IPS DF 4.7 (cell line): ENCODE measurements at regions not wholly inside any gene's neighbourhood (a gene's known extent, or its start where the extent isn't known, plus 50 kb on each side); places are given as distances from the start of the nearest gene placed in this dataset.

ENCODE experiments used
- DNase-seq: peaks from one replicate; pipeline ENCODE4 v3.0.0-alpha.2; 2013; ENCODE audit warnings: low spot score; ENCODE audit errors: extremely low read depth

DNA sequence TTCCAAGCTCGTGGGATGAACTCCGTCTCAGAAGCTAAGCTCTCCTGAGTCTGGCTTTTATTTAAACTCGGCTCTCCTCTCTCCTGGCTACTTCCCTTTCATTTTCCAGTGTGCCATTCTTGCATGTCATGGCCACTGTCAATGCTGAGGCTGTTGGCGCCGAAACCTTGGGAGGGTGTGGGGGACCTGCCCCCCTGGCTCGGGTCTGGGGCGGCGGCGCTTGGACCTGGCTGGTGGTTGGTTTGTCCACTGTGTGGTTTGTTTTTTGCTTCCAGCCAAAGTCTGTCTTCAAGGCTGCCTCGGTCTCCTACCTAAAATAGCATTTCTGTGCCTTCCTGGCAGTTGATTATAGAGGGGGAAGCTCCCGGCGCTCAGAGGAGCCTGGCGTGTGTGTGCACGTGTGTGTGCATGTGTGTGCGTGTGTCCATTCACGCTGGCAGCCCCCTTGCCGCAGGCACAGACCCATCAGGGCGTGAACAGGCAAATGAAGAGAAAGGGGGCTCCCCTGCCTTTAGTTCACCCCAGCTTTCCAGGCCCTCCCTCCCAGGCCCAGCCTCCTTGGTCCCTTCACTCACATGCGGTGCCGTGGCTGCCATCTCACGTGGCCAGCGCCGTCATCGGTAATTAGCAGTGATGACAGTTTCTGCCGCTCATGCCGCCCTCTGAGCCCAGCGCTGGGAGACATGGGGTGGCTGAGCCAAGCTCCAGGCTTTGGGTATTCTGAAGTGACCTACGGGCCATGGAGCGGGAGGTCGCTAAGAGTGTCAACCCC is 179.9 kb downstream of the SEC14L1 start:
- no peak for DNase-seq

DNA sequence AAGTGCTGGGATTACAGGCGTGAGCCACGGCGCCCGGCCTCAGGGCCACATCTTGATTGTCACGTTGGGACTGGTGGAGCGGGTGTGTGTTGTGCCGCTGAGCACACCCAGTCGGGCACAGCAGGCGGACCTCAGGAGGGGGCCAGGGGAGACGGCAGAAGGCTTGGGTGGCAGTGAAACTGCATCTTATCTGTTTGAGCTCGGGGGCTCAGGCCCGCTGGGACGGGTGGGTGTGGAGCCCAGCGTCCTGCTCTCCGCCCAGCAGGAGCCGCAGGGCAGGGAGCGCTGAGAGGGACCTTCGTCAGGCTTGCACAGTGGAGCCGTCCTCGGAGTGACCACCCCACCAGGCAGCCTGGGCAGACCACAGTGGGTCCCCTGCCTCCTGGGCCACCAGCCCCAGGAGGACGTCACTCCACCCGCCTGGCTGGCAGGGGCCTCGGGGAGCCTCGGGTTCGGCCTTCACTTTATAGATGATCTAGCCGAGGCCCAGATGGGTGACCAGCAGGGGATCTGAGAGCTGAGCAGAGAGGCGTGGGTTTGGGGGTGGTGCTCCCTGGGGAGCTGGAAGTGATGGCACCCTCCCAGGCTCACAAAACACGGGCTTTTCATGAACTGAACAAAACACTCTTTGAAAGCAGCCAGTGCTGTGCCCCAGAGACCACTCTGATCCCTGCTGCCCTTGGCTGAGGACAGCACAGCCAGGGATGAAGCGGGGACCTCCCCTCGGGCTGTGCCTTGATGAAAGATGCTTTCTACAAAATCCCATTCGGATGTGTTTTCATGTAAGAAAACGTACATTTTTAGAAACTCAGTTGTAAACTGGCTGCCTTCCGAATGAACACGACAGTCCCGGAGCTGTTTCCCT is 181.1 kb downstream of the SEC14L1 start:
- no peak for DNase-seq

DNA sequence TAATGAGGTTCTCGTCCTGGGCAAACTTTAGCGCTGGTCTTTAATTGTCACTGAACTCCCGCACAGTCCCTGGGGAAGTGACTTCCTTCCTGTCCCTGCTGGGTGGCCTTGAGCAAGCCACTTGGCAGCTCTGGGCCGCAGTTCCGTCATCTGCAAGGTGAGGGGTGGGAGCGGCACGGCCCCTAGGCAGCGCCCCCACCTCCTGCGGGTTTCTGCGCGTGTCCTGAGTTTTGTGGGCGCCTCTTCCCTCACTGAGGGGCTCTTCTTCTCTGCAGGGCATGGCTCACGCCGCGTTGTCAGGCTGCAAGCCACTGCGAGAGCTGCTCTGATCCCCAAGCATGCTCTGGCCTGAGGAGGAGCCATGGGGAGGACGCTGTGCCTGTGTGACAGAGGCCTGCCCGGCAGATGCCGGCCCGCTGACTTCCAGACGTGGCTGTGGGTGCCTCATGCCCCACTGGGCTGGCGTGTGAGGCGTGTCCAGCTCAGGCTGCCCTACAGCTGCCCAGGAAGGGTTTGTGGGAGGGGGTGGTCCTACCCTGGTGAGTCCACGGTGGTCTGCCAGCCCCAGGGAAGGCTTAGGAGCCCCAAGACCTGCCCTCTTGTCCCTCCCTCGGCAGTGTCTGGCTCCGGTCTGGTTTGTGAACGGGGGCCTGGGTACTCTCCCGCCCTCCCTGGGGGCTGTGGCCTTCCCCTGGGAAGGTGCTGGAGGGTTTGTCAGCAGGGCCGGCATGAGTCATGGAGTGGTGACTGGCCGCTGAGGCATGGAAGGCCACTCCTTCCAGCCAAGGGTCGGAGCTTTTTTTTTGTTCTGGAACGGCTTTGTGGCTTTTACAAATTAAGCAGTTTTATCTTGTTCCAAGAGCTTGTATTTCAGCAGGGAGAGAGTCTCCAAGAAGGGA is 182.0 kb downstream of the SEC14L1 start:
- no peak for DNase-seq

DNA sequence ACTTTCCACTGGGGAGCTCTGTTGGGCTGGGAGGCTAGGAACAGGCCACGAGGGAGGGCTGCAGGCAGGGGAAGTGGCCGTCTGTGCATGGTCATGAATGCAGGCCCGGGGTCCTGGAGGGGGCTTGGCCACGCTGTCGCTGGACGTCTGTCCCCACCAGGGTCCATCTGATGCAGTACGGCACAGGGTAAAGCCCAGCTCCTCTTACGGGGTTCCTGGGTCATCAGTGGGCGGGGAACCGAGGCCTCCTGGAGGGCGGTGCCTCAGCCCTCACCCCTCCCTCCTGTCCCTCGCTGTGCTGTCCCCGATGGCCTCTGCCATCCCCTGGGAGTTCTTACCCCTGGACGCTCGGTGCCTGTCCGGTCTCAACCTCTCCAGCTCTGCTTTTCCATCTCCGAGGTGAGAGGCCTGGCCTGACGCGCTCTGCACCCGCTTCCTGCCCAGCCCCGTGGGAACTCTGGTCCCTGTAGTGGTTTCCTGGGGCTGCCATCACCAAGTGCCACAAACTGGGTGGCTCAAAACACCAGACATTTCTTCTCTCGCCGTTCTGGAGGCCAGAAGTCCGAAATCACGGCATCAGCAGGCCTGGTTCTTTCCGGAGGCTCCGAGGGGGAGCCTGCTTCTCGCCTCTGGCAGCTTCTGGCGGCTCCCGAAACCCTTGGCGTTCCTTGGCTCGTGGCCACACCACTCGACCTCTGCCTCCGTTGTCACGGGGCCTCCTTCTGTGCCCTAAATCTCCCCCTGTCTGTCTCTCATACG is 182.8 kb downstream of the SEC14L1 start:
- DNase-seq, result no peak

DNA sequence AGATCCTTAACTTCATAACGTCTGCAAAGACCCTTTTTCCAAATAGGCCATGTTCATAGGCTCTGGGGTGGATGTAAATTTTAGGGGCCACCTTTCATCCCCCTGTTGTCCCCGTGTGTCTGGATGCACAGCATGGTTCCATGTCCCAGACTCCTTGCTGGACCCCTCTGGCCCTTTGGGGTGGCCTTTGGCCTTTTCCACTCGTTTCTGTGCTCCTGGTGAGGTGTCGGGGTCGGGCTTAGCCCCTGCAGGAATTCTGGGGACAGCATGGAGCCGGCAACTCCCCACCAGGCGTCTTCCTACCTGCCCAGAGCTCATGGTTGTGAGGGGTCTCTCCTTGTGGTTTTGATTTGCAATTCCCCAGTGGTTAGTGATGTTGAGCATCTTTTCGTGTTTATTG is 183.5 kb downstream of the SEC14L1 start:
- DNase-seq, result no peak

DNA sequence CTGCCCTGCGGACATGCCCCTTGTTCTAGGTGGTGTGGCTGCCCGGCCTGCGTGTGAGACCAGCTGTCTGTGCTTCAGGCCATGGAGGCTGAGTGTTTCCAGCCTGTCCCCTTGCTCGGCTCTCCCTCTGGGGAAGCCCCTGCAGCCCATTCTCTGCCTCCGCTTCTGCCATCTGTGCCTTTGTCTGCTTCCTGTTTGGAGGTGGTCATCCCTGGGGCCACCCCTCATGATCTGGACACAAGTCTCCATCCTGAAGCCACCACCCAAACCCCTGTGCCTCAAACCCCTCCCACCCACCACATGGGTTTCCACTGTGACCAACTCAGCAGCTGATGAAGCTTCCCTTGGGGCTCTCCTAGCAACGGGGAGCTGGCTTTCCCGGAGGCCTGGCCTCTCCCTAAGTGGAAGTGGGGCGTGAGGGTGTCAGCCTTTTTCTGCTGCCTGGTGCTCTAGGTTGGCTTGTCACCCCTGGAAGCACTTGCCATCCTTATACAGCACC is 184.9 kb downstream of the SEC14L1 start:
- DNase-seq, result no peak

DNA sequence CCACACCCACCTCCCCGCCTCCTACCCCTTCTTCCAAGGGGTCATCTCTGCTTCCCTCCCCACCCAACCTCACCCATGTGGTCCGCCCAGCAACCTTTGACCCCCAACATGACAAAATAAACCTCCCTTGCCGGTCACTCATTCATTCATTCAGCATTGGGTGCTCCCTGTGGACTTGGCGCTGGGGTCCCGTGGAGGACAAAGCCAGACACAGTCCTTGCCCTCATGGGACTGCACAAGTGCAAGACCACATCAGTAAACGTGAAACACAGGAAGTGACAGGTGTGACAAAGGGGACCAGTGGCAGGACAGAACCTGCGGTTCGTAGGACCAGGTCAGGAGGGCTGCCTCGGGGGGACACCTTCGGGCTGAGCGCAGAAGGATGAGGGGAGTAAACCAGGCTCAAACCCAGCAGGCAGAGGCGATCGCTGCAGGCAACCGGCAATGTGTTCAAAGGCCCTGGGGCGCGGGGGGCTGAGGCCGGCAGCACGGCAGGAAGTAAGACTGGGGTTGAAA is 185.4 kb downstream of the SEC14L1 start:
- no peak for DNase-seq

DNA sequence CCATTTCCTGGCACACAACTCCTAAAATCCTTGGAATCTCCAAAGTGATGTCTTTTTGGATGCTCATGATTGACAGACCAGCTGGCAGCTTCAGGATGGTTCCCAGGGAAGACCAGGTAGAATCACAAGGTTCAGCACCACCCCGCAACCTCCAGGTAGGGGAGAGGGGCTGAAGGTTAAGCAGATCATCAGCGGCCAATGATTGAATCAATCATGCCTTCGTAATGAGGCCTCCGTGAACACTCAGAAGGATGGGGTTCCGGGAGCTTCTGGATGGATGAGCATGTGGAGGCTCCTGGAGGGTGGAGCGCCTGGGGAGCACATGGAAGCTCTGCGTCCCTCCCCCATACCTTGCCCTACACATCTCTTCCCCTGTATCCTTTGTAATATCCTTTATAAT is 185.9 kb downstream of the SEC14L1 start:
- no peak for DNase-seq

DNA sequence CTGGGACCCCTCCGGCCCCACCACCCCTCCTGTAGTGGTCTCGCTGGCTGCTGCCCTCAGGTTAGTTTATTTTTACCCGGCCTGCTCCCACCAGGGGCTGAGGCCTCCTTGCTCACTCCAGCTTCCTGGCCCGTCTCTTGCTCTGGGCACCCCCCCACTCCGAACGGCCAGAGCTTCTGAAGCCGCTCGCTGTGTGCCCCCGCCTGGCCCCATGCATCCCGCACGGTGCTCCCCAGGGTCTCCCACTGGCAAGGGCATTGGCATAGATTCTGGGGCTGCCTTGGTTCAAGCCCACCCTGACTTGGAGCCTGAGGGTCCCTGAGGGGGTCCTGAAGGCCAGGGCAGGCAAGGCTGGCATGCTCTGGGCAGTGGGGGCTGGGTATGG is 186.4 kb downstream of the SEC14L1 start:
- DNase-seq, result no peak

DNA sequence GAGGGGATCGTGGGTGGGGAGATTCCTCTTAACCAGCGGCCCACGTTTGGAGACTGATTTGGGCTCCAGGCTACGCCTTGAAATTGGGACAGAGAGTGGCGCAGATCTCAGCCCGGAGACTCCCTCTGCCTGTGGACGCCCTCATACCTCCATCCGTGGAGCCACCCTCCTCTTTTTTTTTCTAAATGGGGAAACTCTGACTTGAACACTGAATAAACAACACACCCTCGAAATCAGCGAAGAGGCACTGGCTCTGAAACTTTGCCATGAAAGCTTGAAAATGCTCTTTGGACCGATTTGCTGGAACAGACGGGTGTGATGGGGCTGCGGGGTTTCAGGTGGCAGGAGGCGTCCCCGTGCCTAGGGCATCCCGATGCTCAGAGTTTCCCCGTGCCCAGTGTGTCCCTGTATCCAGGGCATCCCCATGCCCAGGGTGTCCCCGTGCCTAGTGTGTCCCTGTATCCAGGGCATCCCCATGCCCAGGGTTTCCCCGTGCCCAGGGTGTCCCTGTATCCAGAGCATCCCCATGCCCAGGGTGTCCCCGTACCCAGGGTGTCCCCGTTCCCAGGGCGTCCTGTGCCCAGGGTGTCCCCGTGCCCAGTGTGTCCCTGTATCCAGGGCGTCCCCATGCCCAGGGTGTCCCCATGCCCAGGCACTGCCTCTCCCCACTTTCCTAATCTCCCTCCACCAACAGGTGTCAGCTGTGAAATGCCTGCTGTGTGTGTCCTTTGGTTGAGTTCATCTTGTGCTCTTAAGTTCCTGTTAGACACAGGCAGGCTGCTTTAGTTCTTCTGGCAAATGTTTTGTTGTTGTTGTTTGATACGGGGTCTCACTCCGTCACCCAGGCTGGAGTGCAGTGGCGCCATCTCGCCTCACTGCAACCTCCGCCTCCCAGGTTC is 187.0 kb downstream of the SEC14L1 start:
- no peak for DNase-seq

DNA sequence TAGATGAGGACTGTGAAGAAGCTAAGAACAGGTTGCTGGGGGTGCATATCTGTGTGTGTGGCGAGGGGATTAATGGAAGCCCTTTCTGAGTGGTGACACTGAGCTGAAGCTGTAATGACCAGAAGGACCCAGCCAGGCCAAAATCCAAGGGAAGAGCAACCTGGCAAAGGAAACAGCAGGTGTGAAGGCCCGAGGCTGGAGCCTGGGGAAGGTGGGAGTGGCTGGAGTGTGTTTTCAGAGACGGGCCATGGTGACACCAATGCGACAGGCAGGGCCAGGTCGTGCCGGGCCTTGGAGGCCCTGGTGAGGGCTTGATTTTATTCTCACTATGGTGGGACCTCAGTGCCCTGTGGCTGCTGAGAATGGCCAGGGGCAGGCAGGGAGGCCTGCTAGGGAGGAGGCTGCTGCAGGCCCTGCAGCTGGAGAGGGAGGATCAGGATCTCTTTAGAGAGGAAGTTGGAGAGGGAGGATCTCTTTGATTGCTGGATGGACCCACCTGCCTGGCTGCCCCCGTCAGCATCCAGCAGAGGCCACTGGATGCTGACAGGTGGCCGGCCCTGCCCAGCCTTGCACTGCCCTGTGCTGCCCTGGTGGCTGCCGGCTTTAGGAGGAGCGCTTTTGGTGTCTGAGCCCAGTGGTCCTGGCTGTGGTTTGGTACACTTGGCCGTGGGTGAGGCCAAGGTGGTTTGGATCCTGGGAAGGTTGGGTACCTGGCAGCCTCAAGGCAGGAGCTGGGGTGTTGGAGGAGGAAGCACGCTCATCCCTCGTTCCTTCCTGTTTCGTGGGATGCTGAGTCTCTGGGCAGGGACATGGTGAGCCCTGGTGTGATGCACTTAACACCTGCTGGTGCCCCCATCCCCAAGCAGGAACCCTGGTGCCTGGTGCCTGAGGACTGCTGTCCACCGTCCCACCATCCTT is 188.3 kb downstream of the SEC14L1 start:
- no peak for DNase-seq

DNA sequence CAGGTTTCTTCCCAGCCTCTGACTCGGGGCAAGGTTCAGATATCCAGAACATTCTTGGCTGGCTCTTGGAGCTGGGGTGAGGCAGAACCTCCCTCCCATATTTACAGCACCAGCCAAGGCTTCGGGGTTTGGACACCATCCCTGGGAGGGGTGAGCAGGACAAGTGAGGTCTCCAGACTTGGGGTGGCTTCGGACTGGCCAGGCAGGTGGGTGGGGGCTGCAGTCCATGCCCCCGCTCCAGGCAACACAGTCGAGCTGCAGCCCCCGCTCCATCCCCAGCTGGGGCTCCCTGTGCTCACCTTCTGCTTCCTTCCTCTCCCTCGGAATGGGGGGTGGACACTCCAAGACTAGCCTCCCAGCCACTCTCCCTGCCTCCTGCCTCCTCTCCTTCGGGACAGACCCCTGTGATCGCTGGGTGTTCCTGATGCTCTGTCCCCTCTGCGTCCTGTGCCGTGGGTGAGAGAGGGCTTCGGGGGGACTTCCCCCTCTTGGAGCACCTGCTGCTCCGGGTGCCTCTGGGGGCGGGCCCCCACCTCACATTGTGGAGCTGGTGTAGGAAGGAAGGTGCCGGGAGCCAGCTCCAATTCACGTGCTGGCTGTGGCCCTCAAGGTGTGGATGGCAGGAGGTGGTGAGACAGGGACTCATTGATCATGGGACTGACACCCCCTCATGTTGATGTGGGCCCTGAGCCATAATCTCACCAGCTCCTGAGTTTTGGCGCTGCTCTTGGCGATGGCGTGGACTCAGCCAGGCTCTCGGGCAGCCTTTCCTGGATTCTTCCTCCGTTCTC is 189.2 kb downstream of the SEC14L1 start:
- DNase-seq, result no peak

DNA sequence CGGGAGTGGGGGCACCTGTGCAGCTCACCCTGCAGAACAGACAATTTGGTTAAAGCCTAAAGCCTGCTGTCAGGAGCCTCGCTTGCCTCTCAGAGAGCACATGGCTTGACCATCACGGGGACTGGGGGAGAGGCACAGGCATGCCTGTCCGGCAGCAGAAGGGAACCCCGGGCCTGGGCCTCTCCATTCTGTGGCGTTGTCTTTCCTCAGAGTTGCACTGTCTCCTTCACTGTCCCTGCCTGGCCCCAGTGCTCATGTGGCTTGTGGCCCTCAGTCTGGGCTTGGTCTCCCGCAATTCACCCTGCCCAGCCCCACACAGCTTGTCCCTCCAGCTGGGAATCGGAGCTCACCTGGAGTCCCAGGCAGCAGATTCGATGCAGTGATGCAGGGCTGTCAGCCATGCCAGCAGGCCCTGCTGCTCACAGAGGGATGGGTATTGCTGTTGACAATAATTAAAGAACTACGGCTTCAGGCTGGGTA is 189.9 kb downstream of the SEC14L1 start:
- no peak for DNase-seq

DNA sequence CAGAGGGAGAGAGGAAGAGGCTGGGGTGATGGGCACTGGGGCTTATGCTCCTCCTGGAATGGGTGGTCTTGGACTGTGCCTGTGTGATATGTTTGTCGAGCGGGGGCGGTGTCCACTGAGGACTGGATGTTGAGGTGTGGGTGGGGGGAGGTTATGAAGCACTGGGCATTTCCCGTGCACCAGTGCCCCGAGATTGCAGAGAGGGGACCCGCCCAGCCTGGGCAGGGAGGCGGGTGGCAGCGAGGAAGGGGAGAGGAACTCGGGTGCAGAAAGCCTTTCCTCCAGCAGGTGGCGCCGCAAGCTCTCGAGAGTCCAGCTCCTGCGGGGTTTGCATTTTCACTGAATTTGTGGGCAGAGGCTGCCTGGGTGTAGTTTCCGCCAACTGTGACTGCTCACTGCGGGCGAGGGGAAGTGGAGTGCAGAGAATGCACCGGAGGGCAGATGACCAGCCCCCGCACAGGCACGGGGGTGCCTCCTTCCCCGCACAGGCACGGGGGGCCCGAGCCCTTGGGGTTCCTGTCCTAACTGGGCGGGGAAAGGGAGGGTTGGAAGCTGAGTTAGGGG is 190.6 kb downstream of the SEC14L1 start:
- DNase-seq, result peak; percentile 79

DNA sequence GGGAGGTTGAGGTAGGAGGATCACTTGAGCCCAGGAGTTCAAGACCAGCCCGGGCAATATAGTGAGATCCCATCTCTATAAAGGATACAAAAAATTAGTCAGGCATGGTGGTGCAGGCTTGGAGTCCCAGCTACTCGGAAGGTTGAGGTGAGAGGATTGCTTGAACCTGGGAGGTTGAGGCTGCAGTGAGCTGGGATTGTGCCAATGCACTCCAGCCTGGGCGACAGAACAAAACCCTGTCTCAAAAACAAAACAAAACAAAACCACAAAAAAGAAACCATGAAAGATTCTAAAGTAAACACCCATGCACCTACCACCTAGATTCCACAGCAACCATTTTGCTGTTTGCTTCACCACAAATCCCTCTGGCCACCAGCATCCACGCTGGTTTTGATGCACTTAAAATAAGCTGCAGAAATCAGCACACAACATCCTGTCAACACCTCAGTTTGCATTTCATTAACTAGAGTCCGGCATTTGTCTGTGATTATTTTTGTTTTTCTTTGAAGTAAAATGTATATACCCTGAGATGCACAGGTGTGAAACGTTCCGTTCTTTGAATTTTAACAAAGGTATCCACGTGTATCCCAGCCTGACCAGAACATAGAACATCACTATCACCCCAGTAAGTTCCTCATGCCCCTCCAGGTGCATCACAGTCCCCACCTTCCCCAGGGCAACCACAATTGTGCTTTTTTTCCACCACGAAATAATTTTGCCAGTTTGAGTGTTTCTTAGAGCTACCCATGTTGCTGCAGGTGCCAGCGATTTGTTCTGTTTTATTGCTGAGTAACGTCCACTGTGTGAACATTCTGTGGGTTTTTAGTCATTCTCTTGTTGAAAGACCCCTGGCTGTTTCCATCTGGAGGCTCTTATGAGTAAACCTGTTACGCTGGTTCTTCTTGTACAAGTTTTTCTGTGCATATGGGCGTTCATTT is 191.5 kb downstream of the SEC14L1 start:
- DNase-seq, result no peak
